CD8-positive, alpha-beta memory T cell (primary cell): ENCODE measurements at regions not wholly inside any gene's neighbourhood (a gene's known extent, or its start where the extent isn't known, plus 50 kb on each side); places are given as distances from the start of the nearest gene placed in this dataset.

Source experiments
- CTCF ChIA-PET: fragments of 350-600 bp; sonication (Branson Sonifier 250); formaldehyde crosslinking; loops from one replicate; lab custom pipeline; 2021; ENCODE audit warnings: antibody characterized with exemption; lab: Charles Lee
- POLR2A ChIA-PET: fragments of 350-600 bp; sonication (Branson Sonifier 250); formaldehyde crosslinking; loops from one replicate; lab custom pipeline; 2021; ENCODE audit warnings: antibody characterized with exemption; lab: Charles Lee
- DNase-seq, 5 donors: peaks; one replicate each; pipeline versions ENCODE4 v3.0.0 to v3.0.0-alpha.2; 2020 to 2022; ENCODE audit warnings: mixed read lengths in 1 of 5
- H3K27ac ChIP-seq: one replicate; pipeline ENCODE4 v1.7.0; 2013; ENCODE audit warnings: low read depth, mild to moderate bottlenecking, low read length, moderate library complexity
- H3K27me3 ChIP-seq: 2 replicates; pipeline ENCODE4 v1.7.0; 2013; ENCODE audit warnings: low read length, mild to moderate bottlenecking; ENCODE audit not compliant: insufficient read depth, poor library complexity, severe bottlenecking
- H3K36me3 ChIP-seq: 2 replicates; pipeline ENCODE4 v1.7.0; 2013; ENCODE audit warnings: mild to moderate bottlenecking, low read length, moderate library complexity; ENCODE audit not compliant: insufficient read depth
- H3K4me1 ChIP-seq: 2 replicates; pipeline ENCODE4 v1.7.0; 2013; ENCODE audit warnings: mild to moderate bottlenecking, low read length, moderate library complexity; ENCODE audit not compliant: insufficient read depth
- H3K4me3 ChIP-seq: 2 replicates; pipeline ENCODE4 v1.7.0; 2013; ENCODE audit warnings: mild to moderate bottlenecking, low read length
- H3K9me3 ChIP-seq: 2 replicates; pipeline ENCODE4 v1.7.0; 2013; ENCODE audit warnings: mild to moderate bottlenecking, low read length
- H3K27ac Mint-ChIP-seq, 8 donors: one replicate each; pipeline ENCODE4 v1.8.0; 2020 to 2021; ENCODE audit warnings: mixed read lengths in 8 of 8, mild to moderate bottlenecking in 6 of 8, inconsistent platforms in 3 of 8, moderate library complexity in 3 of 8
- H3K27me3 Mint-ChIP-seq, 2 donors: one replicate each; pipeline ENCODE4 v1.8.0; 2020 to 2021; ENCODE audit warnings: mixed read lengths in 2 of 2, mild to moderate bottlenecking in 1 of 2, moderate library complexity in 1 of 2
- H3K36me3 Mint-ChIP-seq, 3 donors: one replicate each; pipeline ENCODE4 v1.8.0; 2020 to 2021; ENCODE audit warnings: mixed read lengths in 3 of 3, inconsistent platforms in 1 of 3, mild to moderate bottlenecking in 1 of 3
- H3K4me1 Mint-ChIP-seq, 3 donors: one replicate each; pipeline ENCODE4 v1.8.0; 2020 to 2021; ENCODE audit warnings: mixed read lengths in 3 of 3, inconsistent platforms in 1 of 3, mild to moderate bottlenecking in 1 of 3
- H3K4me3 Mint-ChIP-seq, 7 donors: one replicate each; pipeline ENCODE4 v1.8.0; 2020 to 2021; ENCODE audit warnings: mixed read lengths in 7 of 7, mild to moderate bottlenecking in 6 of 7, moderate library complexity in 4 of 7, inconsistent platforms in 2 of 7
- H3K9me3 Mint-ChIP-seq, 5 donors: one replicate each; pipeline ENCODE4 v1.8.0; 2020 to 2022; ENCODE audit warnings: mixed read lengths in 5 of 5, mild to moderate bottlenecking in 3 of 5, moderate library complexity in 2 of 5, inconsistent platforms in 1 of 5

DNA sequence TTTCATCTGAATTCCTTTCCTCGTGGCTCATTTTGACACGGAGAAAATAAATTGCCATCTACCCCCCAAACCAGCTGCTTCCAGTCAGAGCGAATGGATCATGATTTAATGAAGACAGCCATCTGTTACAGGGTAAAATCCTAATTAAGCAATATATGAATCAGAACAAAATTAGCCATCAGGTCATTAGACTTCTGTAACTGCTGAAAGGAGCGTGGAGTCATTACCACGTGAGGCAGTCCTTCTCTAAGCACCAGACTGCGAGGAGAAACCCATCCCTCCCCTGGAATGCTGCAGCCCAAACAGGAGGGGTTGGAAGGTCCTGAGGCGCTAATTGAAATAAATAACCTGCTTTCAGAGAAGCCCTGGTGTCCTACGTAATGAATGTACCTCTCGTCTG, 51.1 kb upstream of the TCL1A start:
- Mint-ChIP-seq H3K27ac (no peak overlapping the region), H3K9me3 (no peaks in the 10 kb centered on the region), H3K27me3 (peaks cover 13 to 32% of the 10 kb centered on the region in 2 donors), H3K36me3 (no peaks in the 10 kb centered on the region), H3K4me1 (no peaks in the 10 kb centered on the region), H3K4me3 (no peak overlapping the region)
- CTCF ChIA-PET, result interaction anchor here (2.4 kb wide), 1 partner anchor 9 kb away, joined by 12 read pairs; no protein-coding TSS in a partner anchor
- H3K9me3 ChIP-seq, result no peaks in the 10 kb centered on the region
- POLR2A ChIA-PET, result no interaction called here
- H3K4me1 ChIP-seq, result no peaks in the 10 kb centered on the region
- DNase-seq, result no peak
- H3K27ac ChIP-seq, result no peak overlapping the region
- H3K27me3 ChIP-seq, result no peaks in the 10 kb centered on the region
- H3K4me3 ChIP-seq, result no peak overlapping the region
- no peaks in the 10 kb centered on the region for H3K36me3 ChIP-seq

- no peaks in the 10 kb centered on the region for H3K36me3 Mint-ChIP-seq
- H3K27me3 Mint-ChIP-seq, result peaks cover 17 to 38% of the 10 kb centered on the region in 2 donors
- Histone ChIP-seq H3K4me1 (no peaks in the 10 kb centered on the region), H3K4me3 (no peak overlapping the region), H3K27me3 (no peaks in the 10 kb centered on the region), H3K9me3 (no peaks in the 10 kb centered on the region), H3K36me3 (no peaks in the 10 kb centered on the region), H3K27ac (no peak overlapping the region)
- no peak overlapping the region for H3K4me3 Mint-ChIP-seq
- DNase-seq, result no peak
- no peak overlapping the region for H3K27ac Mint-ChIP-seq
- H3K9me3 Mint-ChIP-seq, result peaks cover 0 to 2% (median 0%) of the 10 kb centered on the region in 5 donors
- no peaks in the 10 kb centered on the region for H3K4me1 Mint-ChIP-seq
- CTCF ChIA-PET, result no interaction called here
- POLR2A ChIA-PET, result no interaction called here
Observed at GRCh38 chr14:95763875-95764274, 50.0 kb upstream of the TCL1A start.
